SK-N-MC (cell line): ENCODE measurements at regions not wholly inside any gene's neighbourhood (a gene's known extent, or its start where the extent isn't known, plus 50 kb on each side); places are given as distances from the start of the nearest gene placed in this dataset.

Experiments
- DNase-seq: peaks from one replicate; pipeline ENCODE4 v3.0.0-alpha.2; 2011; ENCODE audit warnings: low read depth, low spot score
- H3K27ac ChIP-seq: fragments of 200-600 bp; sonication (generic); 2 replicates; pipeline ENCODE4 v1.5.1; 2016; ENCODE audit warnings: mixed run types
- H3K36me3 ChIP-seq: fragments of 200-600 bp; sonication (generic); 2 replicates; pipeline ENCODE4 v1.6.1; 2017; ENCODE audit warnings: antibody characterized with exemption, low read length, mixed read lengths; ENCODE audit not compliant: insufficient read depth
- H3K4me3 ChIP-seq: fragments of 200-600 bp; sonication (generic); 2 replicates; pipeline ENCODE4 v1.5.1; 2016
- H3K9ac ChIP-seq: fragments of 200-600 bp; sonication (generic); 2 replicates; pipeline ENCODE4 v1.8.0; 2017; ENCODE audit warnings: mixed run types, mixed read lengths; ENCODE audit not compliant: insufficient read length
- H3K9me3 ChIP-seq: fragments of 200-600 bp; sonication (generic); 2 replicates; pipeline ENCODE4 v1.6.1; 2017; ENCODE audit warnings: low read depth, mild to moderate bottlenecking, antibody characterized with exemption, low read length, moderate library complexity, mixed read lengths
- EZH2 ChIP-seq: fragments of 200-600 bp; sonication (generic); IDR thresholded peaks from one replicate; pipeline ENCODE4 v1.6.1; 2017; ENCODE audit warnings: antibody characterized with exemption
- FOXP2 ChIP-seq: optimal IDR thresholded peaks from 2 replicates; pipeline ENCODE3; 2011; ENCODE audit warnings: mild to moderate bottlenecking, moderate library complexity; ENCODE audit not compliant: insufficient read depth; ENCODE audit errors: extremely low read length, control extremely low read depth
- POLR2AphosphoS5 ChIP-seq: IDR thresholded peaks from 2 replicates; pipeline ENCODE4 v1.6.1; 2012; ENCODE audit warnings: mild to moderate bottlenecking, low read depth, low read length, borderline replicate concordance

- H3K27ac ChIP-seq, result no peak overlapping the region
- H3K9me3 ChIP-seq, result no peaks in the 10 kb centered on the region
- no peak for DNase-seq
- no peak for TF ChIP-seq EZH2
- no peak for TF ChIP-seq POLR2AphosphoS5
- TF ChIP-seq FOXP2, result no peak
- no peak overlapping the region for H3K9ac ChIP-seq
- H3K36me3 ChIP-seq, result no peaks in the 10 kb centered on the region
- H3K4me3 ChIP-seq, result no peak overlapping the region
Observed at GRCh38 chr1:8203056-8203455, 114.9 kb upstream of the SLC45A1 start.

- H3K36me3 ChIP-seq, result no peaks in the 10 kb centered on the region
- no peak overlapping the region for H3K9ac ChIP-seq
- TF ChIP-seq POLR2AphosphoS5, result no peak
- TF ChIP-seq FOXP2, result no peak
- TF ChIP-seq EZH2, result no peak
- no peak overlapping the region for H3K4me3 ChIP-seq
- H3K27ac ChIP-seq, result no peak overlapping the region
- H3K9me3 ChIP-seq, result no peaks in the 10 kb centered on the region
- no peak for DNase-seq
Observed at GRCh38 chr1:8202182-8202905, 115.6 kb upstream of the SLC45A1 start.

- no peak overlapping the region for H3K4me3 ChIP-seq
- no peaks in the 10 kb centered on the region for H3K36me3 ChIP-seq
- TF ChIP-seq FOXP2 (no peak), POLR2AphosphoS5 (no peak), EZH2 (no peak)
- no peak overlapping the region for H3K9ac ChIP-seq
- DNase-seq, result no peak
- no peaks in the 10 kb centered on the region for H3K9me3 ChIP-seq
- H3K27ac ChIP-seq, result no peak overlapping the region
Observed at GRCh38 chr1:8201331-8201861, 116.5 kb upstream of the SLC45A1 start.

GRCh38 chr1:8200317-8201115 is 117.4 kb upstream of the SLC45A1 start:
- no peak for TF ChIP-seq EZH2
- no peak for TF ChIP-seq FOXP2
- no peak for TF ChIP-seq POLR2AphosphoS5
- no peak overlapping the region for H3K4me3 ChIP-seq
- DNase-seq, result no peak
- no peak overlapping the region for H3K9ac ChIP-seq
- no peaks in the 10 kb centered on the region for H3K9me3 ChIP-seq
- H3K27ac ChIP-seq, result no peak overlapping the region
- no peaks in the 10 kb centered on the region for H3K36me3 ChIP-seq

- H3K9me3 ChIP-seq, result no peaks in the 10 kb centered on the region
- H3K36me3 ChIP-seq, result no peaks in the 10 kb centered on the region
- DNase-seq, result no peak
- H3K27ac ChIP-seq, result no peak overlapping the region
- no peak overlapping the region for H3K9ac ChIP-seq
- no peak overlapping the region for H3K4me3 ChIP-seq
- no peak for TF ChIP-seq FOXP2
- no peak for TF ChIP-seq POLR2AphosphoS5
- TF ChIP-seq EZH2, result no peak
Observed at GRCh38 chr1:8198522-8198921, 119.4 kb upstream of the SLC45A1 start.

- Histone ChIP-seq H3K9me3 (no peaks in the 10 kb centered on the region), H3K9ac (no peak overlapping the region), H3K27ac (no peak overlapping the region), H3K4me3 (no peak overlapping the region), H3K36me3 (no peaks in the 10 kb centered on the region)
- TF ChIP-seq POLR2AphosphoS5, result no peak
- no peak for TF ChIP-seq FOXP2
- TF ChIP-seq EZH2, result no peak
- DNase-seq, result no peak
Observed at GRCh38 chr1:8197493-8198282, 120.2 kb upstream of the SLC45A1 start.

GRCh38 chr1:8194481-8195227 is 123.3 kb upstream of the SLC45A1 start:
- Histone ChIP-seq H3K4me3 (no peak overlapping the region), H3K9me3 (no peaks in the 10 kb centered on the region), H3K27ac (no peak overlapping the region), H3K36me3 (no peaks in the 10 kb centered on the region), H3K9ac (no peak overlapping the region)
- no peak for DNase-seq
- TF ChIP-seq POLR2AphosphoS5 (no peak), FOXP2 (no peak), EZH2 (no peak)
